Colonic mucosa (tissue), 4 donors: ENCODE measurements at regions not wholly inside any gene's neighbourhood (a gene's known extent, or its start where the extent isn't known, plus 50 kb on each side); places are given as distances from the start of the nearest gene placed in this dataset.

ENCODE experiments used
- DNase-seq: peaks from one replicate; pipeline ENCODE4 v3.0.0-alpha.2; 2020
- H3K27ac ChIP-seq: fragments of 200-600 bp; one replicate; pipeline ENCODE4 v1.8.0; 2021
- H3K27me3 ChIP-seq: fragments of 200-600 bp; one replicate; pipeline ENCODE4 v1.8.0; 2021
- H3K36me3 ChIP-seq: fragments of 200-600 bp; one replicate; pipeline ENCODE4 v1.8.0; 2021
- H3K4me1 ChIP-seq: fragments of 200-600 bp; one replicate; pipeline ENCODE4 v1.8.0; 2021; ENCODE audit warnings: mild to moderate bottlenecking
- H3K4me3 ChIP-seq: fragments of 200-600 bp; one replicate; pipeline ENCODE4 v1.8.0; 2021
- H3K9ac ChIP-seq, 2 donors: one replicate each; pipeline ENCODE4 v1.7.0; 2013; ENCODE audit warnings: control low read depth in 2 of 2, low read depth in 2 of 2, low read length in 2 of 2
- H3K9me3 ChIP-seq: fragments of 200-600 bp; one replicate; pipeline ENCODE4 v1.8.0; 2021
- intact Hi-C: fragments of 100-400 bp; cut with DNase I; formaldehyde crosslinking; loops from one replicate; pipeline ENCODE4 v1.14.1; 2022
- TF ChIP-seq, protein P1 (sequence below): fragments of 200-600 bp; IDR thresholded peaks from one replicate; pipeline ENCODE4 v1.8.0; 2022; ENCODE audit warnings: antibody characterized with exemption, mild to moderate bottlenecking
- donor health status: healthy.
- donor health status: DM: no; HTN: no; CAD: no.
- donor health status: DM: no; HTN: no; CAD: no.

- intact Hi-C loops, result no loop called here
- no peak for DNase-seq
Measured at GRCh38 chr4:63663870-63664269, 745.4 kb downstream of the TECRL start.

DNA sequence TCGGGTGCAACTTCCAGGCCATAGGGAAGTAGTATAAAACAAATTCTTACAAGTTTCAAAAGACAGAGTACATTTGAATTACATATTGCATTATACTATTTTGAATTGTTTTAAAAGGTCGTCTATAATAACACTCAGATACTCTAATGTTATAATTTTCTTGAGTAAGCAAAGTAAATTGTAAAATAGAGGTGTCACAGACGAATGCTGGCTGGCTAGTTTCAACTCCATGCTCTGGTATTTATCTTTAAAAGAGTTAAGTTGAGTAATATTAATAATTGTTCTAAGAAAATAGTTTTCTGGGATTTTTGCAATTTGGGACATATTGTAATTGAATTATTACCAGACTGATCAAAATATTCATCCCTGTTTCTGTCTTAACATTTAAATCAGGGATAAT lies 764.9 kb downstream of the TECRL start:
- no peak overlapping the region for H3K4me3 ChIP-seq
- no peaks in the 10 kb centered on the region for H3K9me3 ChIP-seq
- no peaks in the 10 kb centered on the region for H3K36me3 ChIP-seq
- H3K27me3 ChIP-seq, result no peaks in the 10 kb centered on the region
- intact Hi-C loops, result no loop called here
- H3K4me1 ChIP-seq, result no peaks in the 10 kb centered on the region
- H3K9ac ChIP-seq, result no peak overlapping the region
- TF ChIP-seq, protein P1, sequence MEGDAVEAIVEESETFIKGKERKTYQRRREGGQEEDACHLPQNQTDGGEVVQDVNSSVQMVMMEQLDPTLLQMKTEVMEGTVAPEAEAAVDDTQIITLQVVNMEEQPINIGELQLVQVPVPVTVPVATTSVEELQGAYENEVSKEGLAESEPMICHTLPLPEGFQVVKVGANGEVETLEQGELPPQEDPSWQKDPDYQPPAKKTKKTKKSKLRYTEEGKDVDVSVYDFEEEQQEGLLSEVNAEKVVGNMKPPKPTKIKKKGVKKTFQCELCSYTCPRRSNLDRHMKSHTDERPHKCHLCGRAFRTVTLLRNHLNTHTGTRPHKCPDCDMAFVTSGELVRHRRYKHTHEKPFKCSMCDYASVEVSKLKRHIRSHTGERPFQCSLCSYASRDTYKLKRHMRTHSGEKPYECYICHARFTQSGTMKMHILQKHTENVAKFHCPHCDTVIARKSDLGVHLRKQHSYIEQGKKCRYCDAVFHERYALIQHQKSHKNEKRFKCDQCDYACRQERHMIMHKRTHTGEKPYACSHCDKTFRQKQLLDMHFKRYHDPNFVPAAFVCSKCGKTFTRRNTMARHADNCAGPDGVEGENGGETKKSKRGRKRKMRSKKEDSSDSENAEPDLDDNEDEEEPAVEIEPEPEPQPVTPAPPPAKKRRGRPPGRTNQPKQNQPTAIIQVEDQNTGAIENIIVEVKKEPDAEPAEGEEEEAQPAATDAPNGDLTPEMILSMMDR, result no peak
- no peak for DNase-seq
- H3K27ac ChIP-seq, result no peak overlapping the region

More at GRCh38 chr4:63663870-63664269, 745.4 kb downstream of the TECRL start:
- Histone ChIP-seq H3K4me1 (no peaks in the 10 kb centered on the region), H3K9ac (no peak overlapping the region), H3K9me3 (no peaks in the 10 kb centered on the region), H3K27me3 (no peaks in the 10 kb centered on the region), H3K36me3 (no peaks in the 10 kb centered on the region), H3K4me3 (no peak overlapping the region), H3K27ac (no peak overlapping the region)
- TF ChIP-seq, protein P1, result no peak

- H3K4me3 ChIP-seq, result no peak overlapping the region
- no peaks in the 10 kb centered on the region for H3K36me3 ChIP-seq
- intact Hi-C loops, result no loop called here
- no peak for DNase-seq
- no peak overlapping the region for H3K27ac ChIP-seq
- H3K4me1 ChIP-seq, result no peaks in the 10 kb centered on the region
- H3K9me3 ChIP-seq, result no peaks in the 10 kb centered on the region
- TF ChIP-seq, protein P1, result no peak
- no peaks in the 10 kb centered on the region for H3K27me3 ChIP-seq
- H3K9ac ChIP-seq, result no peak overlapping the region
Measured at GRCh38 chr4:63637270-63637669, 772.0 kb downstream of the TECRL start.

DNA sequence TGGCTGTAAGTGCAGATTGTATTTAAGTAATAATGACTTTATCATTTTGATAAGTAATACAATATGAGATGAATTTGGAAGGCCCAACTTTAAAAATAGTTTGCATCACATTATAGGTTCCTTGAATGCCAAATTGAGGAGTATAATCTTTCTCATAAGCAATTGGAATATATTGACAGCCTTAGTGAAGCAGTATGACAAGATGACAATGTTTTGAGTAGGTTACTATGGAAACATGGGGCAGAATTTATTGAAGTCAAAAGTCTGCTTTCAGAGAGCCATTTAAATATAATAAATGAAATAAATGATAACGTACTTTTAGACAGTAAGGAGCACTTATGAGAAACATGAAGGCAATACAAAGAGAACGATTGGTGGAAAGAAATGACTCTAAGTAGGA lies 776.4 kb downstream of the TECRL start:
- H3K36me3 ChIP-seq, result no peaks in the 10 kb centered on the region
- H3K4me3 ChIP-seq, result no peak overlapping the region
- TF ChIP-seq, protein P1, result no peak

DNA sequence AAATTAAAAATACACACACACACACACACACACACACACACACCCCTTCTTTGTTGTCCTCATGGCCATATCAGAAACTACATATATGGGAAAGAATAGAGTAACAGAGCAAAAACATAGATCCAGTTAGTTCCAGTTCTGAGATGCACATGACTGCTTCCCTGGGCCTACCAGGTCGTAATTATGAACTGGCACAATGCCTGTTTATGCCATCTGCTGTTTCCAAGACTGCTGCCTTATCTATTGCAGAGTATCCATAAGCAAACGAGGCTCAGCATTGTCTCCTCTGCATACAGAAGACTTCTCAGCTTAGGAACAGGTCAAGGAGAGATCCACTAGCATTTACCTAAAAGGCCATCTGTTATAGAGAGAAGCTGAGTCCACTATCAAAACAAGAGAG lies 789.0 kb downstream of the TECRL start:
- Histone ChIP-seq H3K27me3 (no peaks in the 10 kb centered on the region), H3K4me1 (no peaks in the 10 kb centered on the region), H3K9me3 (no peaks in the 10 kb centered on the region), H3K4me3 (no peak overlapping the region), H3K27ac (no peak overlapping the region), H3K36me3 (no peaks in the 10 kb centered on the region), H3K9ac (no peak overlapping the region)
- TF ChIP-seq, protein P1, result no peak
- no peak for DNase-seq
- intact Hi-C loops, result no loop called here

More for the DNA sequence above, 776.4 kb downstream of the TECRL start:
- Histone ChIP-seq H3K27ac (no peak overlapping the region), H3K9ac (no peak overlapping the region), H3K4me1 (no peaks in the 10 kb centered on the region), H3K9me3 (no peaks in the 10 kb centered on the region), H3K27me3 (no peaks in the 10 kb centered on the region)
- DNase-seq, result no peak
- intact Hi-C loops, result no loop called here

- Histone ChIP-seq H3K36me3 (no peaks in the 10 kb centered on the region), H3K27ac (no peak overlapping the region), H3K9ac (no peak overlapping the region), H3K9me3 (no peaks in the 10 kb centered on the region), H3K4me3 (no peak overlapping the region), H3K4me1 (no peaks in the 10 kb centered on the region), H3K27me3 (no peaks in the 10 kb centered on the region)
- no peak for DNase-seq
- intact Hi-C loops, result no loop called here
- TF ChIP-seq, protein P1, result no peak
Measured at GRCh38 chr4:63619771-63620170, 789.5 kb downstream of the TECRL start.
